ENCODE measurements at regions not wholly inside any gene's neighbourhood (a gene's known extent, or its start where the extent isn't known, plus 50 kb on each side); places are given as distances from the start of the nearest gene placed in this dataset.

DNA sequence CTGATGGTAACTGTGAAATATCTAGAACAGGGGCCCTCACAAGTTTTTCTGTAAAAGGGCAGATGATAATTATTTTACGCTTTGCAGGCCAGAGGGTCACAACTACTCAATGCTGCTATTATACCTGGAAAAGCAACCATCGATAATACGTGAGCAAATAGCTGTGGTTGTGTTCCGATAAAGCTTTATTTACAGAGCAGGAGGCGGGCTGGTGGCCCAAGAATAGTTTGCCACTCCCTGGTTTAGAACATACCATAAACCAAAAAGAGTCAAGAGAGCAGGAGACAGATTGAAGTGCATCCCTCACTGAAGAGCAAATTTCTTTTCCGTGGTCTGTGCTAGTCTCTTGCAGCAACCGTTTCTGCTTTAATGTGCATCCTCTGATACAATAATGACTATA is 77.9 kb upstream of the DYNLRB2 start:
- TF ChIP-seq TOX (CRISPR knock-in tag; IDR thresholded peaks at IDR 0.05; ENCODE audit: borderline replicate concordance) (no peak), ZFP30 (CRISPR knock-in tag; IDR thresholded peaks at IDR 0.05) (no peak), CSDC2 (CRISPR knock-in tag; IDR thresholded peaks at IDR 0.05) (no peak), RARB (CRISPR knock-in tag; IDR thresholded peaks at IDR 0.05) (no peak), ISL1 (CRISPR knock-in tag; IDR thresholded peaks at IDR 0.05) (no peak), BACH2 (CRISPR knock-in tag; IDR thresholded peaks at IDR 0.05; ENCODE audit: borderline replicate concordance) (no peak), ZNF70 (CRISPR knock-in tag; IDR thresholded peaks at IDR 0.05) (no peak), ZNF8 (CRISPR knock-in tag; IDR thresholded peaks at IDR 0.05) (no peak)
- TF ChIP-seq, protein P1, sequence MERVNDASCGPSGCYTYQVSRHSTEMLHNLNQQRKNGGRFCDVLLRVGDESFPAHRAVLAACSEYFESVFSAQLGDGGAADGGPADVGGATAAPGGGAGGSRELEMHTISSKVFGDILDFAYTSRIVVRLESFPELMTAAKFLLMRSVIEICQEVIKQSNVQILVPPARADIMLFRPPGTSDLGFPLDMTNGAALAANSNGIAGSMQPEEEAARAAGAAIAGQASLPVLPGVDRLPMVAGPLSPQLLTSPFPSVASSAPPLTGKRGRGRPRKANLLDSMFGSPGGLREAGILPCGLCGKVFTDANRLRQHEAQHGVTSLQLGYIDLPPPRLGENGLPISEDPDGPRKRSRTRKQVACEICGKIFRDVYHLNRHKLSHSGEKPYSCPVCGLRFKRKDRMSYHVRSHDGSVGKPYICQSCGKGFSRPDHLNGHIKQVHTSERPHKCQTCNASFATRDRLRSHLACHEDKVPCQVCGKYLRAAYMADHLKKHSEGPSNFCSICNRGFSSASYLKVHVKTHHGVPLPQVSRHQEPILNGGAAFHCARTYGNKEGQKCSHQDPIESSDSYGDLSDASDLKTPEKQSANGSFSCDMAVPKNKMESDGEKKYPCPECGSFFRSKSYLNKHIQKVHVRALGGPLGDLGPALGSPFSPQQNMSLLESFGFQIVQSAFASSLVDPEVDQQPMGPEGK (CRISPR knock-in tag; IDR thresholded peaks at IDR 0.05; ENCODE audit: borderline replicate concordance): no peak
- TF ChIP-seq, protein P2, sequence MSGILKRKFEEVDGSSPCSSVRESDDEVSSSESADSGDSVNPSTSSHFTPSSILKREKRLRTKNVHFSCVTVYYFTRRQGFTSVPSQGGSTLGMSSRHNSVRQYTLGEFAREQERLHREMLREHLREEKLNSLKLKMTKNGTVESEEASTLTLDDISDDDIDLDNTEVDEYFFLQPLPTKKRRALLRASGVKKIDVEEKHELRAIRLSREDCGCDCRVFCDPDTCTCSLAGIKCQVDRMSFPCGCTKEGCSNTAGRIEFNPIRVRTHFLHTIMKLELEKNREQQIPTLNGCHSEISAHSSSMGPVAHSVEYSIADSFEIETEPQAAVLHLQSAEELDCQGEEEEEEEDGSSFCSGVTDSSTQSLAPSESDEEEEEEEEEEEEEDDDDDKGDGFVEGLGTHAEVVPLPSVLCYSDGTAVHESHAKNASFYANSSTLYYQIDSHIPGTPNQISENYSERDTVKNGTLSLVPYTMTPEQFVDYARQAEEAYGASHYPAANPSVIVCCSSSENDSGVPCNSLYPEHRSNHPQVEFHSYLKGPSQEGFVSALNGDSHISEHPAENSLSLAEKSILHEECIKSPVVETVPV (CRISPR knock-in tag; IDR thresholded peaks at IDR 0.05): no peak
